ENCODE measurements at regions not wholly inside any gene's neighbourhood (a gene's known extent, or its start where the extent isn't known, plus 50 kb on each side); places are given as distances from the start of the nearest gene placed in this dataset.

- TF ChIP-seq EZH2phosphoT487 (IDR thresholded peaks at IDR 0.05; ENCODE audit: insufficient read depth, low read depth): no peak
- TF ChIP-seq EZH2 (IDR thresholded peaks at IDR 0.05; ENCODE audit: insufficient read depth, poor library complexity, severe bottlenecking): no peak
Measured at GRCh38 chr4:77488882-77489281, 116.7 kb upstream of the CXCL13 start.

Data from GM23248 (cell line).